Mesothelial cell of epicardium (in vitro differentiated cells): ENCODE measurements at regions not wholly inside any gene's neighbourhood (a gene's known extent, or its start where the extent isn't known, plus 50 kb on each side); places are given as distances from the start of the nearest gene placed in this dataset.
"Not testable (repeated sequence)": the region's sequence is repeated elsewhere in the genome, so short reads cannot be mapped to it uniquely, and the experiment has no call there.

Experiments used
- DNase-seq, 2 experiments: peaks; one replicate each; pipeline ENCODE4 v3.0.0; 2021; ENCODE audit warnings: low spot score in 2 of 2; ENCODE audit not compliant: unreplicated experiment in 2 of 2
- H3K27ac Mint-ChIP-seq: 2 replicates; pipeline ENCODE4 v1.8.0; 2021; ENCODE audit warnings: mixed read lengths
- H3K27me3 Mint-ChIP-seq: 2 replicates; pipeline ENCODE4 v1.8.0; 2021; ENCODE audit warnings: low read depth, mixed read lengths
- H3K36me3 Mint-ChIP-seq: 2 replicates; pipeline ENCODE4 v1.8.0; 2021; ENCODE audit warnings: mixed read lengths
- H3K4me1 Mint-ChIP-seq: 2 replicates; pipeline ENCODE4 v1.8.0; 2021; ENCODE audit warnings: mixed read lengths
- H3K4me3 Mint-ChIP-seq: 2 replicates; pipeline ENCODE4 v1.8.0; 2021; ENCODE audit warnings: mild to moderate bottlenecking, moderate library complexity, mixed read lengths
- H3K9me3 Mint-ChIP-seq: 2 replicates; pipeline ENCODE4 v1.8.0; 2021; ENCODE audit warnings: mixed read lengths
- CTCF ChIP-seq: fragments of 200-600 bp; sonication (generic); IDR thresholded peaks from one replicate; pipeline ENCODE4 v1.5.0; 2021; ENCODE audit warnings: antibody characterized with exemption; ENCODE audit not compliant: unreplicated experiment

GRCh38 chr6:106811088-106811686 lies 163.3 kb downstream of the CD24 start:
- no peak overlapping the region for H3K27ac Mint-ChIP-seq
- peaks cover 83% of the 10 kb centered on the region for H3K9me3 Mint-ChIP-seq

GRCh38 chr6:106808758-106809157 lies 165.8 kb downstream of the CD24 start:
- no peak overlapping the region for H3K27ac Mint-ChIP-seq
- H3K27me3 Mint-ChIP-seq: no peaks in the 10 kb centered on the region
- peaks cover 69% of the 10 kb centered on the region for H3K9me3 Mint-ChIP-seq

More at GRCh38 chr6:106811088-106811686, 163.3 kb downstream of the CD24 start:
- Mint-ChIP-seq H3K36me3 (peaks cover 53% of the 10 kb centered on the region), H3K4me3 (no peak overlapping the region), H3K4me1 (no peaks in the 10 kb centered on the region), H3K27me3 (no peaks in the 10 kb centered on the region)
- TF ChIP-seq CTCF: no peak
- DNase-seq: no peak

GRCh38 chr6:106807947-106808611 lies 166.4 kb downstream of the CD24 start:
- H3K27ac Mint-ChIP-seq: no peak overlapping the region
- no peak for TF ChIP-seq CTCF
- H3K4me1 Mint-ChIP-seq: peaks cover 24% of the 10 kb centered on the region
- DNase-seq: no peak
- no peaks in the 10 kb centered on the region for H3K27me3 Mint-ChIP-seq
- H3K4me3 Mint-ChIP-seq: no peak overlapping the region
- peaks cover 52% of the 10 kb centered on the region for H3K36me3 Mint-ChIP-seq
- peaks cover 63% of the 10 kb centered on the region for H3K9me3 Mint-ChIP-seq

More at GRCh38 chr6:106808758-106809157, 165.8 kb downstream of the CD24 start:
- Mint-ChIP-seq H3K36me3 (peaks cover 56% of the 10 kb centered on the region), H3K4me1 (peaks cover 17% of the 10 kb centered on the region), H3K4me3 (no peak overlapping the region)
- no peak for TF ChIP-seq CTCF
- DNase-seq: no peak

GRCh38 chr6:106806253-106806652 lies 168.3 kb downstream of the CD24 start:
- H3K36me3 Mint-ChIP-seq: peaks cover 40% of the 10 kb centered on the region

GRCh38 chr6:106805771-106806170 lies 168.8 kb downstream of the CD24 start:
- Mint-ChIP-seq H3K4me1 (peaks cover 43% of the 10 kb centered on the region), H3K27ac (no peak overlapping the region), H3K36me3 (peaks cover 35% of the 10 kb centered on the region), H3K9me3 (peaks cover 39% of the 10 kb centered on the region), H3K27me3 (no peaks in the 10 kb centered on the region), H3K4me3 (no peak overlapping the region)
- no peak for TF ChIP-seq CTCF
- DNase-seq: no peak

More at GRCh38 chr6:106806253-106806652, 168.3 kb downstream of the CD24 start:
- not testable (repeated sequence) for DNase-seq, H3K4me3 Mint-ChIP-seq, H3K27me3 Mint-ChIP-seq, H3K27ac Mint-ChIP-seq
- Mint-ChIP-seq H3K4me1 (peaks cover 39% of the 10 kb centered on the region), H3K9me3 (peaks cover 44% of the 10 kb centered on the region)
